Neural progenitor cell (in vitro differentiated cells): ENCODE measurements at regions not wholly inside any gene's neighbourhood (a gene's known extent, or its start where the extent isn't known, plus 50 kb on each side); places are given as distances from the start of the nearest gene placed in this dataset.

Experiments used
- DNase-seq: peaks from one replicate; pipeline ENCODE4 v3.0.0-alpha.2; 2016; ENCODE audit warnings: low spot score
- H2AFZ ChIP-seq: fragments of 200-600 bp; sonication (generic); replicated peaks from 2 replicates; pipeline ENCODE4 v1.6.1; 2016; ENCODE audit warnings: antibody characterized with exemption
- H3F3A ChIP-seq: fragments of 200-600 bp; sonication (generic); 2 replicates; pipeline ENCODE4 v1.6.1; 2016; ENCODE audit warnings: antibody characterized with exemption, low read depth
- H3K27ac ChIP-seq: fragments of 200-600 bp; sonication (generic); 2 replicates; pipeline ENCODE4 v1.5.1; 2016; ENCODE audit warnings: mild to moderate bottlenecking
- H3K27me3 ChIP-seq: fragments of 200-600 bp; sonication (generic); 2 replicates; pipeline ENCODE4 v1.6.1; 2016; ENCODE audit warnings: mild to moderate bottlenecking, moderate library complexity
- H3K36me3 ChIP-seq: fragments of 200-600 bp; sonication (generic); 2 replicates; pipeline ENCODE4 v1.5.1; 2016
- H3K4me1 ChIP-seq: fragments of 200-600 bp; sonication (generic); 2 replicates; pipeline ENCODE4 v1.6.1; 2016; ENCODE audit warnings: mixed run types
- H3K4me2 ChIP-seq: fragments of 200-600 bp; sonication (generic); 2 replicates; pipeline ENCODE4 v1.6.1; 2016
- H3K4me3 ChIP-seq: fragments of 200-600 bp; sonication (generic); 2 replicates; pipeline ENCODE4 v1.5.1; 2016
- H3K79me2 ChIP-seq: fragments of 200-600 bp; sonication (generic); 2 replicates; pipeline ENCODE4 v1.6.1; 2016; ENCODE audit warnings: low read depth
- H3K9ac ChIP-seq: fragments of 200-600 bp; sonication (generic); 2 replicates; pipeline ENCODE4 v1.6.1; 2016
- H3K9me3 ChIP-seq: fragments of 200-600 bp; sonication (generic); 2 replicates; pipeline ENCODE4 v1.5.1; 2016; ENCODE audit warnings: low read depth
- H4K20me1 ChIP-seq: fragments of 200-600 bp; sonication (generic); 2 replicates; pipeline ENCODE4 v1.6.1; 2016; ENCODE audit warnings: low read depth
- H3K27ac Mint-ChIP-seq: 3 replicates; pipeline ENCODE4 v1.8.0; 2021; ENCODE audit warnings: mixed read lengths
- H3K27me3 Mint-ChIP-seq: 2 replicates; pipeline ENCODE4 v1.8.0; 2022; ENCODE audit warnings: low read depth, mild to moderate bottlenecking, inconsistent platforms, moderate library complexity, mixed read lengths; ENCODE audit not compliant: insufficient read depth
- H3K36me3 Mint-ChIP-seq: 3 replicates; pipeline ENCODE4 v1.8.0; 2021; ENCODE audit warnings: mixed read lengths
- H3K4me1 Mint-ChIP-seq: 3 replicates; pipeline ENCODE4 v1.8.0; 2021; ENCODE audit warnings: mixed read lengths
- H3K4me3 Mint-ChIP-seq: 3 replicates; pipeline ENCODE4 v1.8.0; 2021; ENCODE audit warnings: mild to moderate bottlenecking, moderate library complexity, mixed read lengths
- H3K9me3 Mint-ChIP-seq: 3 replicates; pipeline ENCODE4 v1.8.0; 2020; ENCODE audit warnings: mixed read lengths
- CTCF ChIP-seq: fragments of 200-600 bp; sonication (generic); IDR thresholded peaks from 2 replicates; pipeline ENCODE4 v1.5.1; 2017; ENCODE audit warnings: antibody characterized with exemption, mild to moderate bottlenecking
- EZH2 ChIP-seq: fragments of 200-600 bp; sonication (generic); IDR thresholded peaks from 2 replicates; pipeline ENCODE4 v1.6.1; 2017; ENCODE audit warnings: antibody characterized with exemption, mild to moderate bottlenecking, moderate library complexity
- EZH2phosphoT487 ChIP-seq: fragments of 200-600 bp; sonication (generic); IDR thresholded peaks from 2 replicates; pipeline ENCODE4 v1.6.1; 2017; ENCODE audit warnings: antibody characterized with exemption

GRCh38 chr13:56924401-56924800 lies 216.3 kb upstream of the PRR20A start:
- Mint-ChIP-seq H3K27me3 (no peaks in the 10 kb centered on the region), H3K4me3 (no peak overlapping the region), H3K36me3 (no peaks in the 10 kb centered on the region), H3K27ac (no peak overlapping the region), H3K9me3 (no peaks in the 10 kb centered on the region), H3K4me1 (no peaks in the 10 kb centered on the region)
- no peak overlapping the region for H3K9ac ChIP-seq
- no peaks in the 10 kb centered on the region for H4K20me1 ChIP-seq
- TF ChIP-seq EZH2phosphoT487 (no peak), CTCF (no peak), EZH2 (no peak)
- no peaks in the 10 kb centered on the region for H3K36me3 ChIP-seq
- no peaks in the 10 kb centered on the region for H3K9me3 ChIP-seq
- no peak overlapping the region for H2AFZ ChIP-seq
- no peak overlapping the region for H3K27ac ChIP-seq
- H3K4me3 ChIP-seq: no peak overlapping the region
- DNase-seq: no peak
- H3K4me1 ChIP-seq: no peaks in the 10 kb centered on the region
- no peak overlapping the region for H3K4me2 ChIP-seq
- H3K79me2 ChIP-seq: no peaks in the 10 kb centered on the region
- no peaks in the 10 kb centered on the region for H3K27me3 ChIP-seq
- H3F3A ChIP-seq: no peaks in the 10 kb centered on the region

- H3K4me1 Mint-ChIP-seq: no peaks in the 10 kb centered on the region
These were observed 208.6 kb upstream of the PRR20A start for GRCh38 chr13:56932104-56932503.

GRCh38 chr13:56953965-56954364 lies 186.8 kb upstream of the PRR20A start:
- H3K27ac Mint-ChIP-seq: no peak overlapping the region
- peaks cover 2% of the 10 kb centered on the region for H3K27me3 Mint-ChIP-seq
- Histone ChIP-seq H2AFZ (no peak overlapping the region), H3K4me2 (no peak overlapping the region), H4K20me1 (no peaks in the 10 kb centered on the region), H3K36me3 (no peaks in the 10 kb centered on the region), H3K9me3 (no peaks in the 10 kb centered on the region), H3K27ac (no peak overlapping the region), H3K9ac (no peak overlapping the region), H3F3A (no peaks in the 10 kb centered on the region), H3K27me3 (no peaks in the 10 kb centered on the region), H3K4me3 (no peak overlapping the region), H3K79me2 (no peaks in the 10 kb centered on the region), H3K4me1 (no peaks in the 10 kb centered on the region)
- no peak for TF ChIP-seq EZH2phosphoT487
- no peak for TF ChIP-seq EZH2
- no peak for TF ChIP-seq CTCF
- H3K36me3 Mint-ChIP-seq: no peaks in the 10 kb centered on the region
- H3K9me3 Mint-ChIP-seq: no peaks in the 10 kb centered on the region
- DNase-seq: no peak
- H3K4me3 Mint-ChIP-seq: no peak overlapping the region
- no peaks in the 10 kb centered on the region for H3K4me1 Mint-ChIP-seq

More at GRCh38 chr13:56932104-56932503, 208.6 kb upstream of the PRR20A start:
- H3K4me1 ChIP-seq: no peaks in the 10 kb centered on the region
- no peak overlapping the region for H2AFZ ChIP-seq
- no peak overlapping the region for H3K4me3 ChIP-seq
- Mint-ChIP-seq H3K27ac (no peak overlapping the region), H3K36me3 (no peaks in the 10 kb centered on the region), H3K9me3 (no peaks in the 10 kb centered on the region), H3K4me3 (no peak overlapping the region), H3K27me3 (no peaks in the 10 kb centered on the region)
- no peaks in the 10 kb centered on the region for H3K27me3 ChIP-seq
- no peaks in the 10 kb centered on the region for H4K20me1 ChIP-seq
- no peaks in the 10 kb centered on the region for H3K36me3 ChIP-seq
- no peaks in the 10 kb centered on the region for H3K9me3 ChIP-seq
- H3K79me2 ChIP-seq: no peaks in the 10 kb centered on the region
- no peak for DNase-seq
- no peak for TF ChIP-seq EZH2
- no peak for TF ChIP-seq CTCF
- TF ChIP-seq EZH2phosphoT487: no peak
- H3K4me2 ChIP-seq: no peak overlapping the region
- H3F3A ChIP-seq: no peaks in the 10 kb centered on the region
- no peak overlapping the region for H3K27ac ChIP-seq
- no peak overlapping the region for H3K9ac ChIP-seq

- H3K4me1 Mint-ChIP-seq: no peaks in the 10 kb centered on the region
- no peaks in the 10 kb centered on the region for H4K20me1 ChIP-seq
- no peak overlapping the region for H2AFZ ChIP-seq
- H3K9me3 Mint-ChIP-seq: peaks cover 2% of the 10 kb centered on the region
- H3K27ac Mint-ChIP-seq: no peak overlapping the region
- no peaks in the 10 kb centered on the region for H3K36me3 Mint-ChIP-seq
- DNase-seq: no peak
- TF ChIP-seq CTCF: no peak
- TF ChIP-seq EZH2phosphoT487: no peak
- TF ChIP-seq EZH2: no peak
- H3K9ac ChIP-seq: no peak overlapping the region
- H3K36me3 ChIP-seq: no peaks in the 10 kb centered on the region
- no peaks in the 10 kb centered on the region for H3F3A ChIP-seq
- H3K27me3 ChIP-seq: no peaks in the 10 kb centered on the region
- no peaks in the 10 kb centered on the region for H3K4me1 ChIP-seq
- peaks cover 5% of the 10 kb centered on the region for H3K27me3 Mint-ChIP-seq
- H3K4me2 ChIP-seq: no peak overlapping the region
- H3K4me3 Mint-ChIP-seq: no peak overlapping the region
- H3K79me2 ChIP-seq: no peaks in the 10 kb centered on the region
- H3K9me3 ChIP-seq: no peaks in the 10 kb centered on the region
- H3K27ac ChIP-seq: no peak overlapping the region
- H3K4me3 ChIP-seq: no peak overlapping the region
These were observed 165.1 kb upstream of the PRR20A start for GRCh38 chr13:56975647-56976046.
